ENCODE measurements at regions not wholly inside any gene's neighbourhood (a gene's known extent, or its start where the extent isn't known, plus 50 kb on each side); places are given as distances from the start of the nearest gene placed in this dataset.

- Histone ChIP-seq H3K27me3 (replicated peaks; ENCODE audit: insufficient read depth, low read length) (no peaks in the 10 kb centered on the region), H3K4me2 (ENCODE audit: low read depth, low read length) (no peak overlapping the region), H4K20me1 (ENCODE audit: insufficient read depth, low read length) (no peaks in the 10 kb centered on the region), H3K9me2 (replicated peaks; ENCODE audit: insufficient read depth, low read length) (no peaks in the 10 kb centered on the region), H3K4me3 (ENCODE audit: low read length) (no peak overlapping the region), H3K36me3 (replicated peaks; ENCODE audit: insufficient read depth, low read length) (no peaks in the 10 kb centered on the region), H3K79me2 (ENCODE audit: low read length) (no peaks in the 10 kb centered on the region), H3K9me3 (replicated peaks; ENCODE audit: insufficient read depth, low read length) (no peaks in the 10 kb centered on the region), H3F3A (ENCODE audit: insufficient read depth, low read length) (no peaks in the 10 kb centered on the region), H3K27ac (ENCODE audit: low read length) (no peak overlapping the region), H3K9ac (ENCODE audit: low read length) (no peak overlapping the region), H2AFZ (ENCODE audit: low read length) (no peak overlapping the region), H3K4me1 (ENCODE audit: low read length) (no peaks in the 10 kb centered on the region)
- no peak for TF ChIP-seq EZH2 (optimal IDR thresholded peaks at IDR 0.05; ENCODE audit: low read depth, low read length)
- TF ChIP-seq, protein P1, sequence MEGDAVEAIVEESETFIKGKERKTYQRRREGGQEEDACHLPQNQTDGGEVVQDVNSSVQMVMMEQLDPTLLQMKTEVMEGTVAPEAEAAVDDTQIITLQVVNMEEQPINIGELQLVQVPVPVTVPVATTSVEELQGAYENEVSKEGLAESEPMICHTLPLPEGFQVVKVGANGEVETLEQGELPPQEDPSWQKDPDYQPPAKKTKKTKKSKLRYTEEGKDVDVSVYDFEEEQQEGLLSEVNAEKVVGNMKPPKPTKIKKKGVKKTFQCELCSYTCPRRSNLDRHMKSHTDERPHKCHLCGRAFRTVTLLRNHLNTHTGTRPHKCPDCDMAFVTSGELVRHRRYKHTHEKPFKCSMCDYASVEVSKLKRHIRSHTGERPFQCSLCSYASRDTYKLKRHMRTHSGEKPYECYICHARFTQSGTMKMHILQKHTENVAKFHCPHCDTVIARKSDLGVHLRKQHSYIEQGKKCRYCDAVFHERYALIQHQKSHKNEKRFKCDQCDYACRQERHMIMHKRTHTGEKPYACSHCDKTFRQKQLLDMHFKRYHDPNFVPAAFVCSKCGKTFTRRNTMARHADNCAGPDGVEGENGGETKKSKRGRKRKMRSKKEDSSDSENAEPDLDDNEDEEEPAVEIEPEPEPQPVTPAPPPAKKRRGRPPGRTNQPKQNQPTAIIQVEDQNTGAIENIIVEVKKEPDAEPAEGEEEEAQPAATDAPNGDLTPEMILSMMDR (IDR thresholded peaks at IDR 0.05; ENCODE audit: low read length) = no peak
- TF ChIP-seq EZH2phosphoT487 (IDR thresholded peaks at IDR 0.05; ENCODE audit: low read length) = no peak
- no peak for DNase-seq
Measured at GRCh38 chr10:54905578-54906192, 104.7 kb upstream of the PCDH15 start.

DNA sequence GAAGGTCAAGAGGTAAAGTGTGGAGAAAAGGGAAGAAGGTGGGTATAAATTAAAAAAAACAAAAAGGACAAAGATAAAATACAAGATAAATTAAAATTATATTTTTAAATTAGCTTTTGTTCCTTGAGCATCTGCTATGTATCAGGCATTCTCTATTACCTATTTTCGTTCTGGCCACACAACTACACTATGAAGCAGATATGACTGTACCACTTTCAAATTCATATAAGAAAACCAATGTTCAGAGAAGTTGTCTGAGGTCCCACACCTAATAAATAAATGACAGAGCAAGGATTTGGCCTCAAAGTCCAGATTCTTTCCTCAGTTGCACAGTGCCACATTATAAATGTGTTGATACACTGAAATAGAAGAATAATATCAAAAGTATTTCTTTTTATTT is 103.8 kb upstream of the PCDH15 start:
- H3K36me3 ChIP-seq (replicated peaks; ENCODE audit: insufficient read depth, low read length) = no peaks in the 10 kb centered on the region
- no peak overlapping the region for H3K27ac ChIP-seq (ENCODE audit: low read length)
- no peaks in the 10 kb centered on the region for H3K27me3 ChIP-seq (replicated peaks; ENCODE audit: insufficient read depth, low read length)
- DNase-seq = no peak
- H3K4me3 ChIP-seq (ENCODE audit: low read length) = no peak overlapping the region
- no peaks in the 10 kb centered on the region for H3K9me2 ChIP-seq (replicated peaks; ENCODE audit: insufficient read depth, low read length)
- H3K79me2 ChIP-seq (ENCODE audit: low read length) = no peaks in the 10 kb centered on the region
- no peak overlapping the region for H2AFZ ChIP-seq (ENCODE audit: low read length)
- TF ChIP-seq EZH2 (optimal IDR thresholded peaks at IDR 0.05; ENCODE audit: low read depth, low read length) (no peak), EZH2phosphoT487 (IDR thresholded peaks at IDR 0.05; ENCODE audit: low read length) (no peak)
- TF ChIP-seq, protein P1 (IDR thresholded peaks at IDR 0.05; ENCODE audit: low read length) = no peak
- H3K9me3 ChIP-seq (replicated peaks; ENCODE audit: insufficient read depth, low read length) = no peaks in the 10 kb centered on the region
- H4K20me1 ChIP-seq (ENCODE audit: insufficient read depth, low read length) = no peaks in the 10 kb centered on the region
- no peaks in the 10 kb centered on the region for H3F3A ChIP-seq (ENCODE audit: insufficient read depth, low read length)
- no peak overlapping the region for H3K4me2 ChIP-seq (ENCODE audit: low read depth, low read length)
- H3K4me1 ChIP-seq (ENCODE audit: low read length) = peaks cover 6% of the 10 kb centered on the region; the same call in 1 of the 2 replicates
- no peak overlapping the region for H3K9ac ChIP-seq (ENCODE audit: low read length)

- Histone ChIP-seq H3K9me3 (replicated peaks; ENCODE audit: insufficient read depth, low read length) (no peaks in the 10 kb centered on the region), H3K36me3 (replicated peaks; ENCODE audit: insufficient read depth, low read length) (no peaks in the 10 kb centered on the region), H3K4me2 (ENCODE audit: low read depth, low read length) (no peak overlapping the region), H3K4me1 (ENCODE audit: low read length) (peaks cover 6% of the 10 kb centered on the region; the same call in 1 of the 2 replicates), H3K9ac (ENCODE audit: low read length) (no peak overlapping the region), H4K20me1 (ENCODE audit: insufficient read depth, low read length) (no peaks in the 10 kb centered on the region), H2AFZ (ENCODE audit: low read length) (no peak overlapping the region), H3F3A (ENCODE audit: insufficient read depth, low read length) (no peaks in the 10 kb centered on the region), H3K27ac (ENCODE audit: low read length) (no peak overlapping the region), H3K4me3 (ENCODE audit: low read length) (no peak overlapping the region), H3K9me2 (replicated peaks; ENCODE audit: insufficient read depth, low read length) (no peaks in the 10 kb centered on the region), H3K79me2 (ENCODE audit: low read length) (no peaks in the 10 kb centered on the region), H3K27me3 (replicated peaks; ENCODE audit: insufficient read depth, low read length) (no peaks in the 10 kb centered on the region)
- TF ChIP-seq EZH2phosphoT487 (IDR thresholded peaks at IDR 0.05; ENCODE audit: low read length) (no peak), EZH2 (optimal IDR thresholded peaks at IDR 0.05; ENCODE audit: low read depth, low read length) (no peak)
- TF ChIP-seq, protein P1 (IDR thresholded peaks at IDR 0.05; ENCODE audit: low read length) = no peak
- no peak for DNase-seq
Measured at GRCh38 chr10:54903745-54904144, 102.7 kb upstream of the PCDH15 start.
